ENCODE measurements at regions not wholly inside any gene's neighbourhood (a gene's known extent, or its start where the extent isn't known, plus 50 kb on each side); places are given as distances from the start of the nearest gene placed in this dataset.
A peak's percentile ranks its signal among the peaks of the same experiment; 100 is the strongest.

DNA sequence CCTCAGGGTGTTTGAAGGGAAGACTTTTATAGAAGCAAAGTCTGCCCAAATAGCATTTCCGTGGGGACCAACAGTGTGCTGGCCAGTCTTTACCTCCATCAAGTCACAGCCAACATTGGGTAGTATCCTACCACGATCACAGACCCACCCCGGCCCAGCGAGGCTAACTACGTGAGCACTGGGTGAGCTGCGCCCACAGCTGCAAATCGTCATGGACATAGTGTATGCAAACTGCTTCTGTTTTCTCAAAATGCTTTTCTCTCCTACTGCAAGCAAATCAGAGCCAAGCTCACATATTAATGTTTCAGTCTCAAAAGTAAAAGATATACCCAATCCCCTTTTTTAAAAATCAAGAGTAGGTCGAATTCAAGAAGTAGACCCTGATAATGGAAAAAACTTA, 592.8 kb upstream of the CDH4 start:
- no peak for ATAC-seq (ENCODE audit: insufficient read depth, low FRiP score)
- H3K36me3 ChIP-seq (ENCODE audit: control insufficient read depth in 4 of 4, insufficient read depth in 4 of 4, low read length in 4 of 4), result no peaks in the 10 kb centered on the region
- H3K9me3 ChIP-seq (ENCODE audit: control insufficient read depth in 4 of 4, insufficient read depth in 3 of 4, low read length in 3 of 4), result peaks cover 0 to 8% (median 2%) of the 10 kb centered on the region in 4 donors
- no peak overlapping the region for H3K27ac ChIP-seq (ENCODE audit: low read depth in 1 of 2, low read length in 1 of 2)
- peak; percentile 48 to 77 (median 64) for DNase-seq
- WGBS, 2 donors, result 77 to 79% methylated on average over 8 of the region's 8 CpGs
- no peak overlapping the region for H3K4me3 ChIP-seq
- TF ChIP-seq CTCF (IDR thresholded peaks at IDR 0.05; ENCODE audit: control extremely low read depth, extremely low read depth), result no peak
- H3K4me1 ChIP-seq (ENCODE audit: control insufficient read depth in 5 of 5, insufficient read depth in 5 of 5, low read length in 5 of 5), result peaks cover 0 to 29% (median 11%) of the 10 kb centered on the region in 5 donors
- H3K27me3 ChIP-seq (ENCODE audit: control insufficient read depth in 3 of 3, insufficient read depth in 3 of 3, low read length in 2 of 3), result peaks cover 0 to 3% (median 0%) of the 10 kb centered on the region in 3 donors
- H3K9ac ChIP-seq (ENCODE audit: insufficient read depth in 1 of 2, low read length in 2 of 2), result no peak overlapping the region

GRCh38 chr20:60662307-60662706, 589.8 kb upstream of the CDH4 start:
- ATAC-seq (ENCODE audit: insufficient read depth, low FRiP score), result no peak
- Histone ChIP-seq H3K27ac (ENCODE audit: low read depth in 1 of 2, low read length in 1 of 2) (no peak overlapping the region), H3K4me1 (ENCODE audit: control insufficient read depth in 5 of 5, insufficient read depth in 5 of 5, low read length in 5 of 5) (peaks cover 0 to 29% (median 11%) of the 10 kb centered on the region in 5 donors), H3K4me3 (no peak overlapping the region), H3K9ac (ENCODE audit: insufficient read depth in 1 of 2, low read length in 2 of 2) (no peak overlapping the region), H3K27me3 (ENCODE audit: control insufficient read depth in 3 of 3, insufficient read depth in 3 of 3, low read length in 2 of 3) (peaks cover 0 to 3% (median 0%) of the 10 kb centered on the region in 3 donors), H3K9me3 (ENCODE audit: control insufficient read depth in 4 of 4, insufficient read depth in 3 of 4, low read length in 3 of 4) (peaks cover 0 to 8% (median 0%) of the 10 kb centered on the region in 4 donors), H3K36me3 (ENCODE audit: control insufficient read depth in 4 of 4, insufficient read depth in 4 of 4, low read length in 4 of 4) (no peaks in the 10 kb centered on the region)
- peak in 1 of 3 donors; percentile 42 for DNase-seq
- TF ChIP-seq CTCF (IDR thresholded peaks at IDR 0.05; ENCODE audit: control extremely low read depth, extremely low read depth), result no peak
- WGBS, 2 donors, result 55 to 68% methylated on average over 3 of the region's 3 CpGs

DNA sequence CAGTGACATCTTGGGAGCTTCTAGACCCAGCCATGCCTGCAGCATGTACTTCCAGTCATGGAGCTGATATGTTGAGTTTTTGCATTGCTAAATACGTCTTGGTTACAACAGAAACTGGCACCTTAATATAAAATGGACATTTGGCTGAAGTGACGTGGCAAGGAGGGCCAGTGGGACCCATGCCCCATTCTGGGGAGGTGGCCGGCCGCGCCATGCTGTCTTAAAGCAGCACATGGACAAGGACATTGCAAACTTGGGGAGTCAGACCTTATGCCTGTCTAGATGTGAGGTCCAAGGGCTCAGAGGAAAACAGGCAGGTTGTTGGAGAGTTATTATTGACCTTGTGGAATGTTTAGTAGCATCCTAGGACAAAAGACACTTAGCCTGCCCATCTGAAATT, 588.0 kb upstream of the CDH4 start:
- no peak for DNase-seq
- Histone ChIP-seq H3K27me3 (ENCODE audit: control insufficient read depth in 3 of 3, insufficient read depth in 3 of 3, low read length in 2 of 3) (peaks cover 0 to 3% (median 0%) of the 10 kb centered on the region in 3 donors), H3K27ac (ENCODE audit: low read depth in 1 of 2, low read length in 1 of 2) (no peak overlapping the region), H3K9me3 (ENCODE audit: control insufficient read depth in 4 of 4, insufficient read depth in 3 of 4, low read length in 3 of 4) (peaks cover 0 to 6% (median 0%) of the 10 kb centered on the region in 4 donors), H3K36me3 (ENCODE audit: control insufficient read depth in 4 of 4, insufficient read depth in 4 of 4, low read length in 4 of 4) (no peaks in the 10 kb centered on the region), H3K4me3 (no peak overlapping the region), H3K9ac (ENCODE audit: insufficient read depth in 1 of 2, low read length in 2 of 2) (no peak overlapping the region), H3K4me1 (ENCODE audit: control insufficient read depth in 5 of 5, insufficient read depth in 5 of 5, low read length in 5 of 5) (peaks cover 0 to 21% (median 7%) of the 10 kb centered on the region in 5 donors)
- no peak for ATAC-seq (ENCODE audit: insufficient read depth, low FRiP score)
- TF ChIP-seq CTCF (IDR thresholded peaks at IDR 0.05; ENCODE audit: control extremely low read depth, extremely low read depth), result no peak
- WGBS, 2 donors, result 91 to 93% methylated on average over 5 of the region's 5 CpGs

GRCh38 chr20:60667641-60668040, 584.4 kb upstream of the CDH4 start:
- no peak overlapping the region for H3K27ac ChIP-seq (ENCODE audit: low read depth in 1 of 2, low read length in 1 of 2)
- WGBS, 2 donors, result 76 to 86% methylated on average over 6 of the region's 6 CpGs
- no peak for TF ChIP-seq CTCF (IDR thresholded peaks at IDR 0.05; ENCODE audit: control extremely low read depth, extremely low read depth)

More at GRCh38 chr20:60667641-60668040, 584.4 kb upstream of the CDH4 start:
- no peak for DNase-seq
- no peak overlapping the region for H3K4me3 ChIP-seq
- no peak overlapping the region for H3K9ac ChIP-seq (ENCODE audit: insufficient read depth in 1 of 2, low read length in 2 of 2)
- H3K27me3 ChIP-seq (ENCODE audit: control insufficient read depth in 3 of 3, insufficient read depth in 3 of 3, low read length in 2 of 3), result peaks cover 0 to 3% (median 0%) of the 10 kb centered on the region in 3 donors
- no peak for ATAC-seq (ENCODE audit: insufficient read depth, low FRiP score)
- H3K36me3 ChIP-seq (ENCODE audit: control insufficient read depth in 4 of 4, insufficient read depth in 4 of 4, low read length in 4 of 4), result no peaks in the 10 kb centered on the region
- H3K9me3 ChIP-seq (ENCODE audit: control insufficient read depth in 4 of 4, insufficient read depth in 3 of 4, low read length in 3 of 4), result peaks cover 0 to 6% (median 0%) of the 10 kb centered on the region in 4 donors
- peaks cover 0 to 5% (median 2%) of the 10 kb centered on the region in 5 donors for H3K4me1 ChIP-seq (ENCODE audit: control insufficient read depth in 5 of 5, insufficient read depth in 5 of 5, low read length in 5 of 5)

Data from lung (tissue), 11 donors.